ENCODE measurements at regions not wholly inside any gene's neighbourhood (a gene's known extent, or its start where the extent isn't known, plus 50 kb on each side); places are given as distances from the start of the nearest gene placed in this dataset.

- Mint-ChIP-seq H3K27me3 (ENCODE audit: unreplicated experiment) (peaks cover 2% of the 10 kb centered on the region), H3K4me1 (ENCODE audit: unreplicated experiment) (peaks cover 12% of the 10 kb centered on the region), H3K4me3 (ENCODE audit: unreplicated experiment) (no peak overlapping the region), H3K9me3 (ENCODE audit: unreplicated experiment) (no peaks in the 10 kb centered on the region), H3K27ac (ENCODE audit: unreplicated experiment) (no peak overlapping the region), H3K36me3 (ENCODE audit: low read depth, unreplicated experiment) (no peaks in the 10 kb centered on the region)
- DNase-seq (ENCODE audit: low spot score), result no peak
- TF ChIP-seq CTCF (IDR thresholded peaks at IDR 0.05; ENCODE audit: unreplicated experiment), result no peak
Observed at GRCh38 chr7:97272237-97272975, 154.9 kb downstream of the SDHAF3 start.

DNA sequence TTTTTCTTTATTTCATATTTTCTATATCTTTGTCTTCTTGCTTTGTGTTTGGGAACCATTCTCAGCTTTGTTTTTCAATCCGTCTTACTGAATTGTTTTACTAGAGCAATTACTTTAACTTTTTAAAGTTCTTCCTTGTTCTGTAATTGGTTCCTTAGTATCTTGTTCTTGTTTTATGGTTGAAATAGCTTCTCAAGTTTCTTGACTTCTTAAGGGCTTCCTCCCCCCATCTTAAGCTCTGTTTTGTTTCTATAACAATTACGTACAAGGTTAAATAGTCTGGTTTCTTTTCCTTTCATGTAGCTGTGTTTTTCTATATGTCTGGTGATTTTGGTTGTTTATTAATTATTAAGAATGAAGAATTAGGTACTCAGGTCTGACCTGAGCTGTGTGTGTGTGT is 158.0 kb downstream of the SDHAF3 start:
- Mint-ChIP-seq H3K4me1 (ENCODE audit: unreplicated experiment) (no peaks in the 10 kb centered on the region), H3K27me3 (ENCODE audit: unreplicated experiment) (peaks cover 3% of the 10 kb centered on the region), H3K9me3 (ENCODE audit: unreplicated experiment) (no peaks in the 10 kb centered on the region), H3K36me3 (ENCODE audit: low read depth, unreplicated experiment) (no peaks in the 10 kb centered on the region), H3K27ac (ENCODE audit: unreplicated experiment) (no peak overlapping the region), H3K4me3 (ENCODE audit: unreplicated experiment) (no peak overlapping the region)
- DNase-seq (ENCODE audit: low spot score), result no peak
- TF ChIP-seq CTCF (IDR thresholded peaks at IDR 0.05; ENCODE audit: unreplicated experiment), result no peak

DNA sequence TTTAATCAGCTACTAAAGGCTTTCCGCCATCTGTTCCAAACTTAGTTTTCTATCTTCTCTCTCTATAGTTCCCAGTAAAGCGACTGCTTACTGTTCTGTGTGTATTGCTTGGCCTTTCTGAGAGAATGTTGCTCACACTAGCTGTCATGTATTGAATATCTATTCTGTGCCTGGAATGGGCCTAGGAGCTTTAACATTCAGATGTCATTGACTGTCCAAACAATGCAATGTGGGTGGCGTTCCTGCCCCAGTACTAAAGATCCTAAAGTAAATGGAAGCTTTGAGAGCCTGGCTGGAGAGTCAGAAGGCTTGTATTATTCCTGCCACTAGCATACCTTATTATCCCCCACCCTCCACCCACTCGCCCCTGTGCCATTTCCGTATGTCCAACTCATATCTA is 163.5 kb downstream of the SDHAF3 start:
- no peak for TF ChIP-seq CTCF (IDR thresholded peaks at IDR 0.05; ENCODE audit: unreplicated experiment)
- no peaks in the 10 kb centered on the region for H3K4me1 Mint-ChIP-seq (ENCODE audit: unreplicated experiment)
- H3K36me3 Mint-ChIP-seq (ENCODE audit: low read depth, unreplicated experiment), result no peaks in the 10 kb centered on the region
- no peak for DNase-seq (ENCODE audit: low spot score)
- H3K27ac Mint-ChIP-seq (ENCODE audit: unreplicated experiment), result no peak overlapping the region
- no peaks in the 10 kb centered on the region for H3K9me3 Mint-ChIP-seq (ENCODE audit: unreplicated experiment)
- no peak overlapping the region for H3K4me3 Mint-ChIP-seq (ENCODE audit: unreplicated experiment)
- H3K27me3 Mint-ChIP-seq (ENCODE audit: unreplicated experiment), result peaks cover 2% of the 10 kb centered on the region

DNA sequence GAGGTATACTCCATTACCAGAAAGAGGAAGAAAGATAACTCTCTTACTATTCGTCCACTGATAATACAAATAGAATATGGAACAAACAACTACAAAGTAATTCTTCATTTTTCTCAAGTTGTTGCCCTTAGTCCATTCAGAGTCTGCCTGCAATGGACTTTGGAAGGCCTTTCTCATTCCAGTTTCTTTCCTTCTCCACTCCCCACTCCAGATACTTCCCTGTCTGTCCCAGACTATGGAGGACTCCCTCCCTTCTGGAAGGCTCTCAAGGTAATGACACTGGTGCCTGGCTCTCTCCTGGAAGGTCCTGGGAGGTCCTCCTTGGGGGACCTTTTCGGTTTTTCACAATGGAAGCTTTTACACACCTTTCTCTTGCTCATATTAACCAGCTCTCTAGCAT is 167.8 kb downstream of the SDHAF3 start:
- Mint-ChIP-seq H3K27me3 (ENCODE audit: unreplicated experiment) (peaks cover 2% of the 10 kb centered on the region), H3K36me3 (ENCODE audit: low read depth, unreplicated experiment) (no peaks in the 10 kb centered on the region), H3K4me1 (ENCODE audit: unreplicated experiment) (no peaks in the 10 kb centered on the region), H3K9me3 (ENCODE audit: unreplicated experiment) (no peaks in the 10 kb centered on the region), H3K4me3 (ENCODE audit: unreplicated experiment) (no peak overlapping the region), H3K27ac (ENCODE audit: unreplicated experiment) (no peak overlapping the region)
- no peak for DNase-seq (ENCODE audit: low spot score)
- TF ChIP-seq CTCF (IDR thresholded peaks at IDR 0.05; ENCODE audit: unreplicated experiment), result no peak

- no peak for DNase-seq (ENCODE audit: low spot score)
- TF ChIP-seq CTCF (IDR thresholded peaks at IDR 0.05; ENCODE audit: unreplicated experiment), result no peak
- Mint-ChIP-seq H3K27ac (ENCODE audit: unreplicated experiment) (no peak overlapping the region), H3K4me3 (ENCODE audit: unreplicated experiment) (no peak overlapping the region), H3K4me1 (ENCODE audit: unreplicated experiment) (no peaks in the 10 kb centered on the region), H3K9me3 (ENCODE audit: unreplicated experiment) (no peaks in the 10 kb centered on the region), H3K27me3 (ENCODE audit: unreplicated experiment) (peaks cover 2% of the 10 kb centered on the region), H3K36me3 (ENCODE audit: low read depth, unreplicated experiment) (no peaks in the 10 kb centered on the region)
Observed at GRCh38 chr7:97293031-97293430, 175.5 kb downstream of the SDHAF3 start.
